ENCODE measurements at regions not wholly inside any gene's neighbourhood (a gene's known extent, or its start where the extent isn't known, plus 50 kb on each side); places are given as distances from the start of the nearest gene placed in this dataset.

- no peak for DNase-seq
These were observed 104.0 kb upstream of the RUNX3 start for GRCh38 chr1:25033828-25034705.

DNA sequence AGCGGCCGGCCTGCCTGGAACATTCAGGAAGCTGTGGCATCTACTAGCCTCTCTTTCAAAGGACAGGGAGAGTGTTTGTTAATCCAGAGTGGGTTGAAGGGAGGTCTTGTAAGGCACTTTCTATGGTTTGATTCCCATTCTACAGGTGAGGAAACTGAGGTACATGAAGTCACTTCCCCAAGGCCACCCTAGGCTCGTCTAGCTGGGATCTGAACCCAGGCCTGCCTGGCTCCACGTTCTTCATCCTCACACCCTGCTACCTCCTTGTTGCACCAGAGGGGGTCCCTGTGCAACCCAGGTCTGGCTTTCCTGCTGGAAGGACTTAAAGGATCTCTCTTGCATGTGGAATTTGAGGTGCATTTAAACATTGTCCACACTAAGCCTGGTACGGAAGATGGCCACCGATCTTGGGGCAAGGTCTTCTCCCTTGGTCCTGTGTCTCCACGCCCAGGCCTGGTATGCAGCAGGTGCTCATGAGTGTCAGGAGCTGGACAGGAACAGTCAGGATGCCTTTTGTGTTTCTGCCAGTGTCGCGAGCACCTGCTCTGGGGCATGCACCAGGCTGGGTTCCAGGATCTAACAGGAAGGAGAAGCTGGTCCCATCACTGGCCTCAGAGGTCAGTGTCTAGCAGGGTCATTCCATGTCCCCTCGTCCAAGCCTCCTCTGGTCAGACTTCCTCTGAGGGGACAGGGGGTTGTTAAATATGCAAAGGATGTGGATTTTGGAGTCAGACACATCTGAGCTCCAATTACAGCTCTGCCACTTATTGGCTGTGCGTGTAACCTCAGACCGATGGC, 103.2 kb upstream of the RUNX3 start:
- DNase-seq = no peak

DNA sequence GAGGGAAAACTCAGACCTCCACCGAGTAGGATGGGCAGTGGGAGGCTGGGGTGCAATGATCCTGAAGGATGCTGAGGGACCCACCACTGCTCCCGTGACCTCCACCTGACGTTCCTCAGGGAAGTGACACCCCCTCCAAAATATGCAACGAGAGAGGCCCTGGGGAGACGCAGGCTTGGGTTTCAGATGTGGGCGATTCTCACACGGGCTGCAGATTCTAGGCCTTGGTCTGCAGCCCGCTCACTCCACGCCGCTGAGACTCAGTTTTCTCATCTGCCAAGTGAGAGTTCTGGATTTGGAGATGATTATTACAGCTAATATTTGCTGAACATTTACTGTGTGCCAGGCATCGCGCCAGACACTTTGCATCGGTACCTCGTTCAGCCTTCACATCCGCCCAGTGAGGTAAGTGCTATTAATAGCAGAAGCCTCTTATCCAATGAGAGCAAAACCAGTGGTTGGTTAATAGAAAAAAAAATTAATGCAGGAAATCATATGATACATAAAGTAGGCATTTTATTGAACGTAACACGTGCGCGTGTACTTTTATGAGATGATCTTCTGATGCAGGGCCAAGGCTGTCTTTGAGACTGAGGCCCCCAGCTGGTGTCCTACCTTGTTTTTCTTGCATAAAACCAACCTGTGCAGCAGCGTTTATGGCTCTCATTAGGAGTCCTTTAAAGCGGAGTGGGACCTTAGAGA, 102.0 kb upstream of the RUNX3 start:
- DNase-seq = no peak

- DNase-seq = no peak
These were observed 101.5 kb upstream of the RUNX3 start for GRCh38 chr1:25031601-25031965.

DNA sequence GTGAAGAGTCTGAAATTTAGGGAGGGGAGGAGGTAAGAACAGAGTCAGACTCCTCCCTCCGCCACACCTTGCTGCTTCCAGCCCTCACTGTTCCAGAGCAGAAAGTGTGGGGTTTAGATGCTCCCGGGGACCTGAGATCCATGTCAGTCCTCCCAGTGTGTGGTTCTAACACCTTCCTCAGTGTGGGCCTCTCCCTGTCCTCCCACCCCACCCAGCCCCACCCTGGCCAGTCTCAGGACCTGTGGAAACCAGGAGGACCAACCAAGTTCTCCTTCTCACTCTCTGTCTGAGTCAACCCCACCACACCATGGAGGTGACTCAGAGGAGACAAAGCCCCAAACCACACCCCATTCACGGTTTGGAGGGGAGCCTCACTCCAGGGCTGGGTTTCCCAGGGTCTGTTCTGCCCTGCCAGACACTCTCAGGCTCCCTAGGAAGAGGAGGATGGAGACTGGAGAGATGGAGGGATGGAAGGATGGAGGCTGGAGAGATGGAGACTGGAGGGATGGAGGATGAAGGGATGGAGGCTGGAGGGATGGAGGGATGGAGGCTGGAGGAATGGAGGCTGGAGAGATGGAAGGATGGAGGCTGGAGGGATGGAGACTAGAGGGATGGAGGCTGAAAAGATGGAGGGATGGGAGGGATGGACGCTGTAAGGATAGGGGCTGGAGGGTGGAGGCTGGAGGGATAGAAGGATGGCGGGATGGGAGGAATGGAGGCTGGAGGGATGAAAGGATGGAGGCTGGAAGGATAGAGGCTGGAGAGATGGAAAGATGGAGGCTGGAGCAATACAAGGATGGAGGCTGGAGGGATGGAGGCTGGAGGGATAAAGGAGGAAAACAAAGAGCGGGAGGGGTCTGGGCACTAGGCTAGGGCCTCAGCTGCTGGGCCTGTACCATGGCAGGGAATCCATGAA, 100.9 kb upstream of the RUNX3 start:
- DNase-seq = no peak

DNA sequence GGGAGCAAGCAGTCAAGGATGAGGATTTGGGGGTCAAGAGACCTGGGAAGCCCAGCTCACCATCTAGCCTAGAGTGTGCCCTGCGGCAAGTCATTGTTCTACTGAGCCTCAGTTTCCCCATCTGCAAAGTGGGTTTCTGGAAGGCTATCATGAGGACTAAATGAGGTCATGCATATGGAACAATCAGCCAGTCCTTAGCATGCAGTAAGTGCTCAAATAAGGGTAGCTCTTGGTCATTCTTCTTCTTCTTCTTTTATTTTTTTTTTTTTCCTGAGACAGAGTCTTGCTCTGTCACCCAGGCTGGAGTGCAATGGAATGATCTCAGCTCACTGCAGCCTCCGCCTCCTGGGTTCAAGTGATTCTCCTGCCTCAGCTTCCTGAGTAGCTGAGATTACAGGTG, 99.9 kb upstream of the RUNX3 start:
- DNase-seq = no peak

DNA sequence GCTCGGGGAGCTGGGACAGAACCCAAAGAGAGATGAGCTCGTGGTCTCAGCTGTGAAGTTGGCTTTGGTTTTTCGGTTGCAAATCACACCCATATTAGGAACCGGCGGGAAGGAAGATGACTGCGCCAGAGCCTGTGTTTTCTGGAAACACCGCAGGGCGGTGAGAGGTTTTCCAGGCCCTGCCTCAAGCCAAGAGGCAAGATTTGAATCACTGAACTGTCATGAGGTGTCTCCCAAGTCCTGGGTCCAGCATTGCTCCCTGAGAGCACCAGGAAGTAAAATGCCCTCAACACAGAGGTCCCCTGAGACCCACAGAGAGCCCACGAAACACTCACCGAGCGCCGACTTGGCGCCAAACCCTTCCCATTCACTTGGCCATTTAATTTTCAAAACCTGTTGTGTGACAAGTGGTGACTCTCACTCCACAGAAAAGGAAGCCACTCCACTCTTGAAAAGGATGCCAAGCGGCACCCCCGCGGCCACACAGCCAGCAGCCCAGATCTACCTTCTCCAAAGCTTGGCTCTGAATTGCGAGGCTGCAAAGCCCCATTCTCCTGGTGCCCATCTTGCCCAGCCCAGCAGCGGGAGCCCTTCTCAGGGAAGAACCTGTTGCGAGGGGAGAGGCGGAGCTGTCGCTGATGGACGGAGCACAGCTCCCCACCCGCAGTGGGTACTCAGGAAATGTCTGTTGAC, 99.0 kb upstream of the RUNX3 start:
- DNase-seq = peak; percentile 75

- DNase-seq = no peak
These were observed 98.5 kb upstream of the RUNX3 start for GRCh38 chr1:25028587-25028906.

DNA sequence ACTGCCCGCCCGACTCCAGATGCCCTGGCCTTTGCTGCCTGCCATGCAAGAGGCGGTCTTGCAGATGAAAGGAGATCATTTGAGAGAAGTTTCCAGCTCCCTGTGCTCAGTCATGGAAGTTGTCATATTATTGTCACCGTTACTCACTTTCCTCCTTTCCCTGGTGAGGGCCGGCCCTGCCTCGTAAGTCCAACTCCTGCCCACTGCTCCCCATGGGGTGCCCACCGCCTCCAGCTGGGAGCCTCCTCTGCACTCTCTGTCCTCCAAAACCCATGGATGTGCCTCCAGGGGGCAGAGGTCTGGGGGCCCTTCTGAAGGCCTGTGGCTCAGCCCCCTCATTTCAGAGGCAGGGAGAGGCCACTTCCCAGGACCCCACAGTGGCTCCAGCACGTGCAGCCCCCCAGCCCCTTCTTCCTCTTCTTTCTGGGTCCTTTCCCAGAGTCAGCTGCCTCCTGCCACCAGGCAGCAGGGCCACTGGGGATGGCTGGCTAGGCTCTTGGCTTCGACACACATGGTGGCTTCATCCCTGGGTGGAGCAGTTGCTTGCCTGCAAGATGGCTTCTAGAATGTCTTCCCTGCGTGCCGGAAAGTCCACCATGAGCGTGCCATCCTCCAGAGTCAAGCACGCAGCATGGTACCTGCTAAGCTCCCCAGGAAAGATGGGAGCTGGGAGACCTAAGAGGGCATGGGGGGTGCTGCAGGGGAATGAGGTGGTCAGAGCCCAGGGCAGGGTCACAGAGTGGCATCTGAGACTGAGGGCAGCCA, 97.9 kb upstream of the RUNX3 start:
- DNase-seq = no peak

- DNase-seq = no peak
These were observed 96.8 kb upstream of the RUNX3 start for GRCh38 chr1:25026730-25027450.

GRCh38 chr1:25026304-25026703, 96.2 kb upstream of the RUNX3 start:
- no peak for DNase-seq

DNA sequence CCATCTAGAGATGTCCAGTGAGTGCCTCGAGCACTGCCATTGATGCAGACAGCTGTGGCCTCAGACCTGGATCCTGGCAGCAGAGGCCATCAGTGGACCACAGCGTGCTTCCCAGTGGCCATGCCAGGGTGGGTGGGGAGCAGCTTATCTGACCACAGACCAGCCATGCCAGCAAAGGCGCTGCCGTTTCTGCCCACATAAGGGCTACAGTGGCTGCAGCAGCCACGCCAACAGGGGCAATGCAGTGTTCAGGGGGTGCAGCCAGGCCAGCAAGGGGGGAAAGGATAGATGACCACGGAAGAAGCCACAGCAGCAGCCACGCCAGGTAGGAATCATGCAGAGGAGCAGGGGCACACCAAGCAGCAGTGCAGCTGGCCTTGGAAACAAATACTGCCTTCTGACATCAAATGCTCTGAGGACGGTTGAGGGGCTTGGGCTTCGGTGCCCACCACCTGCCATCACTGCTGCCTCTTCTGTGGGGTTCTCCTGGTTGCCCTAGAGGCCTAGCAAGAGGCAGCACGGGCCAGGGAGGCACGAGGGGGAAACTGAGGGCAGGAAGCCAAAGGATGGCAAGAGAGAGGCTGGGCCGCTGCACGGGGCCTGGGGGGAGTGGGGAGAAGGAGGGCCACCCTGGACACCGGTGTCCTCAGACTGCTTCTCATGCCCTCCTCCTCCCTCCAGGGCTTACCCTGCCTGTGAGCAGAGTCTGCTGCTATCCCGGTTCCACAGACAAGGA, 94.7 kb upstream of the RUNX3 start:
- DNase-seq = no peak

DNA sequence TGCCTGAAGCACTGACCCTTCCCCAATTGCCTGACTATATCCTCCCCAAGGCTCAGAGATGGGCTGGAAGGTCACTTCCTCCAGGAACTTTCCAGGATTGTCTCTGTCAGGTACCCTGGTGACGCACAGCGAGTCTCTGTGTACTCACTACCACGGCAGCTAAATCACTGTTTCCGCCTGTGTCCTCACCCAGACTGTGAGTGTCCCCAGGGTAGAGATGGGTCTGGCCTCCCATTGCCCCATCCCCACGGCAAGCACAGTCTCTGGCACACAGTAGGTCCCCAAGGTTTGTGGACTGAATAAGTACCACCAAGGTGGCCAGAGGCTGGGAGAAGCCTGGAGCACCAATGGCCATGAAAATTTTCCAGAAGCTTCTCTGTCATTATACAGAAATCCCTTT, 93.8 kb upstream of the RUNX3 start:
- no peak for DNase-seq

DNA sequence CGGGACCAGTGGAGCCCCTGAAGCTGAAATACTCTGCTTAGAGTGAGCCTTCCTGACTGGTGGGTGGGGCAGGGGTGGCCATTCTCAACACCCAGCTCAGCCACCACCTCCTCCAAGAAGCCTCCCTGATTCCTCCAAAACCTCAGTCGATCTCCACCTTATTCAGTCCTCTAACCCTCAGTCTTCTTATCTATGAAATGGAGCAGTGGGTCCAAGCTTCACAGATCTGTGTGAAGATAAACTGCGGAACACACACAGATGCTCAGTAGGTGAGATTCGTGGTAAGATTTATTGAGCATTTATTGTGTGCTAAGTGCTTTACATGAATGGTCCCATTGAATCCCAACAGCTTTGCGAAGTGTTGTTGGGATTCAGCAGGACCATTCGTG, 93.1 kb upstream of the RUNX3 start:
- DNase-seq = no peak

DNA sequence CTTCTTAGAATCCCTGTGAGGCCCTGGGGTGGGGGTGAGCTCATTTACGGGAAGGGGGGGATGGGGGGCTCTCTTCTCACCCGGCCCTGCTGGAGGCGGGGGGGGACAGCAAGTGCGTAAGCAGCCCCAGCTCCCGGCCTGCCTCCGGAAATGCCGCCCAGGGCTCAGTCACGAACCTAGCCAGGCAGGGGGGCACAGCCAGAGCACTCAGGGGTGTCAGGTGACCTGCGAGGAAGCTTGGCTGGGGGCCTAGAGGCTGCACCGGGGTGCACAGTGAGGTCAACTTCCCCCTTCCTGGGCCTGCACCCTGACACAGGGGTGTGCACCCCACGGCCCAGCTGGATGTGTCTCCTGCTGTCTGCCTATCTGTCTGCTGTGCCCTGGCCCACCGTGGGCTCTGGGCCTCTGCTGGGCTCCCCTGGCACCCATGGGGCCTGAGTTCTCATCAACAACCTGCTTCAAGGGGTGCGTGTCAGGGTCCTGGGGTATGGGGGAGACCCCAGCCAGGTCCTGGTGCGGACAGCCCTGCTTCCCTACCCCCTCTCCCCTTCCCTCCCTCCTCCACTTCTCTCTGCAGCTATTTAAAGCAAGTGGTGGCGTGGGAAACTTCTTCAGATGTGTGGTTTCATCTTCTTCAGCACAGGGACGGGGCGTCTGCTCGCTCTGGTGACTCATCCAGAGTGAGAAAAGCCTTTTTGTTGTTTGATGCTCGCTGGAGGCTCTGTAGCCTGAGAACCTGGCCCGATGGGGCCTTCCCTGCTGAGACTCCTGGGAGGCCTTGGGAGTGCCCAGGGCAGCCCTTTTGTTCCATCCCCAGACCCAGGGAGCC, 92.5 kb upstream of the RUNX3 start:
- DNase-seq = no peak

DNA sequence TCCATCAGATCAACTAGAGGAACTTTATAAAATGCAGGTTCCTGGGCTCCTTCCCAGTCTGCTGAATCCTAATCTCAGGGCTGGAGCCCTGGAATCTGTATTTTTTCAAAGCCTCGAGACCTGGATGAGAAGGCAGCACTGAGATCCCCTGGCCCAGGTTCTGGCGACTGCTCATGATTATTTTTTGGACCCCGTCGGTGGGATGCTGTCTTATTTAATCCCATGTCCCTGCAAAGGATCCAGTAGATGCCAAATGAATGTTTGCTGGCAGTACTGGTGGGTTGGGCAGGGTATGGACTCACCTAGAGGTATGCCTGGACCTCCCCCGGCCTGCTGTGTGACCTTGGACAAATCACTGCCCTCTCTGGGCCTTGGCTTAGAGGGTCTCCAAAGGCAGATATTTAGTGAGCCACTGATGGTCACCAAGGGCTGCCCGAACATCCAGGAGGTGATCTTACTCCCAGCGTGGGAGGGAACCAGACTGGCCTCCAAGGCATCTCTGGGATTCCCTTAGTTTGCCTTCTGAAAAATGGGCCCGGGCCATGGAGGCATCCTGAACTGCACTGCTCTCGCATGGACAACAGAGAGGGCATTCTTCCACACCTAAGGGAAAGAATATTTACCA, 91.6 kb upstream of the RUNX3 start:
- no peak for DNase-seq

GRCh38 chr1:25020851-25021590, 90.9 kb upstream of the RUNX3 start:
- DNase-seq = no peak

Data from NCI-H187 treated with DMSO at 0.1 percent for 48 hours (cell line).